GM12891 (cell line): ENCODE measurements at regions not wholly inside any gene's neighbourhood (a gene's known extent, or its start where the extent isn't known, plus 50 kb on each side); places are given as distances from the start of the nearest gene placed in this dataset.

ENCODE experiments used
- PAX5 ChIP-seq: IDR thresholded peaks from 2 replicates; pipeline ENCODE4 v1.6.1; 2011; ENCODE audit warnings: low read length, moderate library complexity, mild to moderate bottlenecking; ENCODE audit not compliant: insufficient read depth, severe bottlenecking
- POLR2A ChIP-seq: IDR thresholded peaks from 2 replicates; pipeline ENCODE4 v1.6.1; 2011; ENCODE audit warnings: low read depth, low read length, control low read depth
- POLR2AphosphoS5 ChIP-seq: IDR thresholded peaks from 2 replicates; pipeline ENCODE4 v1.6.1; 2011; ENCODE audit warnings: low read depth, low read length, control low read depth
- TAF1 ChIP-seq: IDR thresholded peaks from 2 replicates; pipeline ENCODE4 v1.6.1; 2011; ENCODE audit warnings: low read depth, low read length, control low read depth

DNA sequence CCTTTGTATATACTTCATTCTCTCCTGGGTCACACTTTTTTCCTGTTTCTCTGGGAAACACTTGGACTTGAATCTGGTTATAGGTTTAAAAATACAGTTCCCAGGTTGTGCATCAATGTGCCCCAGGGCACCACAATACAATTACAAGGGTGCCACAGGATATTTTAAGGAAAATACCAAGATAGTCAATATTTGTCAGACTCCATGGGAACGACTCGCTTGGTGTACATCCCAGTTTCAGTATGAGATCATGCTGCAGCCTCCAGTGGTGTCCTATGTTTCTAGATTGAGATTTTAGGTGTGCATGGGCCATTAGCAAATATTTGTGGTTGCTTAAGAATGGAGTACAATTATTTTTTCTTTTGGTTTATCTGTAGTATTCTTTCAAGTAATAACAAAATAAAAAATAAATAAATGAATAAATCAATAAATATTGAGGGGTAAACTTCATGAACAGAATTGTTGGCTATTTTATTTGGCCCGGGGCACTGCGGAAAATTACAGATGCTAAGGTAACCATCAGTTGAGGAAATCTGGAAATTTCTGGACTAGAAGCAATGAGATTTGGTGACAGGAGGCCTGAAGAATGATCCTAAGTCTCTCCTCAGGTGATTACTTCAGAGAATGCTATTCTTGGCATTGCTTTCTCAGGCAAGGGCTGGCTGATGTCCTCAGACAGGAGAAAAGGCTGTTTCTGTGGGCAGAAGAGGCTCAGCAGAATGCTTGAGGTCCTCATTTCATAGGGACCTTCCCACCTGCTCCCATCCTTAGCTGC, 649.3 kb upstream of the SOX11 start:
- no peak for TF ChIP-seq POLR2AphosphoS5
- no peak for TF ChIP-seq POLR2A
- TF ChIP-seq PAX5, result no peak
- no peak for TF ChIP-seq TAF1
